ENCODE measurements at regions not wholly inside any gene's neighbourhood (a gene's known extent, or its start where the extent isn't known, plus 50 kb on each side); places are given as distances from the start of the nearest gene placed in this dataset.
A peak's percentile ranks its signal among the peaks of the same experiment; 100 is the strongest.

- TF ChIP-seq AFF1 (IDR thresholded peaks at IDR 0.05; ENCODE audit: low read depth in 1 of 2, partially characterized antibody in 2 of 2), result peak; percentile 76 to 79
- TF ChIP-seq OTX1 (CRISPR knock-in tag; IDR thresholded peaks at IDR 0.05), result no peak
- TF ChIP-seq TFAP4 (CRISPR knock-in tag; IDR thresholded peaks at IDR 0.05; ENCODE audit: borderline replicate concordance), result no peak
- TF ChIP-seq, protein P1, sequence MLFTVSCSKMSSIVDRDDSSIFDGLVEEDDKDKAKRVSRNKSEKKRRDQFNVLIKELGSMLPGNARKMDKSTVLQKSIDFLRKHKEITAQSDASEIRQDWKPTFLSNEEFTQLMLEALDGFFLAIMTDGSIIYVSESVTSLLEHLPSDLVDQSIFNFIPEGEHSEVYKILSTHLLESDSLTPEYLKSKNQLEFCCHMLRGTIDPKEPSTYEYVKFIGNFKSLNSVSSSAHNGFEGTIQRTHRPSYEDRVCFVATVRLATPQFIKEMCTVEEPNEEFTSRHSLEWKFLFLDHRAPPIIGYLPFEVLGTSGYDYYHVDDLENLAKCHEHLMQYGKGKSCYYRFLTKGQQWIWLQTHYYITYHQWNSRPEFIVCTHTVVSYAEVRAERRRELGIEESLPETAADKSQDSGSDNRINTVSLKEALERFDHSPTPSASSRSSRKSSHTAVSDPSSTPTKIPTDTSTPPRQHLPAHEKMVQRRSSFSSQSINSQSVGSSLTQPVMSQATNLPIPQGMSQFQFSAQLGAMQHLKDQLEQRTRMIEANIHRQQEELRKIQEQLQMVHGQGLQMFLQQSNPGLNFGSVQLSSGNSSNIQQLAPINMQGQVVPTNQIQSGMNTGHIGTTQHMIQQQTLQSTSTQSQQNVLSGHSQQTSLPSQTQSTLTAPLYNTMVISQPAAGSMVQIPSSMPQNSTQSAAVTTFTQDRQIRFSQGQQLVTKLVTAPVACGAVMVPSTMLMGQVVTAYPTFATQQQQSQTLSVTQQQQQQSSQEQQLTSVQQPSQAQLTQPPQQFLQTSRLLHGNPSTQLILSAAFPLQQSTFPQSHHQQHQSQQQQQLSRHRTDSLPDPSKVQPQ (CRISPR knock-in tag; IDR thresholded peaks at IDR 0.05; ENCODE audit: borderline replicate concordance), result no peak
- TF ChIP-seq HMGXB4 (CRISPR knock-in tag; IDR thresholded peaks at IDR 0.05), result no peak
- no peak for TF ChIP-seq ZZZ3 (IDR thresholded peaks at IDR 0.05)
- no peak for TF ChIP-seq TAF1 (IDR thresholded peaks at IDR 0.05; ENCODE audit: control insufficient read depth, extremely low read depth, insufficient read depth, low read length, severe bottlenecking)
- TF ChIP-seq FOXK1 (CRISPR knock-in tag; IDR thresholded peaks at IDR 0.05; ENCODE audit: borderline replicate concordance), result no peak
- no peak for TF ChIP-seq FOXJ2 (tag; IDR thresholded peaks at IDR 0.05)
- no peak for TF ChIP-seq ZNF77 (CRISPR knock-in tag; IDR thresholded peaks at IDR 0.05)
- no peak for TF ChIP-seq ZNF57 (CRISPR knock-in tag; IDR thresholded peaks at IDR 0.05)
- TF ChIP-seq ZNF780A (CRISPR knock-in tag; IDR thresholded peaks at IDR 0.05), result no peak
- TF ChIP-seq PBX2 (CRISPR knock-in tag; IDR thresholded peaks at IDR 0.05; ENCODE audit: low read depth), result no peak
- peak; percentile 25; the same call in 1 of the 2 replicates for TF ChIP-seq PBX2 (tag; conservative IDR thresholded peaks at IDR 0.05; ENCODE audit: low read depth)
- no peak for TF ChIP-seq HNRNPH1 (optimal IDR thresholded peaks at IDR 0.05; ENCODE audit: low read depth, low read length)
These were observed 121.6 kb downstream of the ALOX5 start (continued) for GRCh38 chr10:45495438-45496152.

Measured in K562 (cell line).